ENCODE measurements at regions not wholly inside any gene's neighbourhood (a gene's known extent, or its start where the extent isn't known, plus 50 kb on each side); places are given as distances from the start of the nearest gene placed in this dataset.
A peak's percentile ranks its signal among the peaks of the same experiment; 100 is the strongest.
"Not testable (repeated sequence)": the region's sequence is repeated elsewhere in the genome, so short reads cannot be mapped to it uniquely, and the experiment has no call there.

GRCh38 chr1:178664278-178664677 lies 60.8 kb upstream of the RALGPS2 start:
- DNase-seq (ENCODE audit: low spot score), result peak; percentile 20
- TF ChIP-seq CTCF (IDR thresholded peaks at IDR 0.05; ENCODE audit: extremely low read depth, missing control alignments), result no peak

- TF ChIP-seq CTCF (IDR thresholded peaks at IDR 0.05; ENCODE audit: extremely low read depth, missing control alignments), result no peak
- DNase-seq (ENCODE audit: low spot score), result no peak
These were observed 59.5 kb upstream of the RALGPS2 start for GRCh38 chr1:178665579-178665978.

GRCh38 chr1:178666891-178667290 lies 58.2 kb upstream of the RALGPS2 start:
- not testable (repeated sequence) for DNase-seq (ENCODE audit: low spot score)

- TF ChIP-seq CTCF (IDR thresholded peaks at IDR 0.05; ENCODE audit: extremely low read depth, missing control alignments), result no peak
- no peak for DNase-seq (ENCODE audit: low spot score)
These were observed 52.6 kb upstream of the RALGPS2 start for GRCh38 chr1:178672434-178672833.

GRCh38 chr1:178674559-178674958 lies 50.5 kb upstream of the RALGPS2 start:
- DNase-seq (ENCODE audit: low spot score), result not testable (repeated sequence)
